Panc1 (cell line): ENCODE measurements at regions not wholly inside any gene's neighbourhood (a gene's known extent, or its start where the extent isn't known, plus 50 kb on each side); places are given as distances from the start of the nearest gene placed in this dataset.

ENCODE experiments used
- ATAC-seq: fragments of 200-7000 bp; cut with Tn5 transposase; 2 replicates; pipeline ENCODE4 v1.9.1; 2020; ENCODE audit warnings: mild to moderate bottlenecking, moderate library complexity
- BruUV-seq: library from RNA; stranded (reverse); fragments of 400-500 nt; replicated peaks from 2 replicates; lab custom pipeline; 2021; lab: Mats Ljungman, UMichigan
- CTCF ChIA-PET: fragments of 300-600 bp; sonication (Branson Sonifier 250); formaldehyde crosslinking; loops from one replicate; lab custom pipeline; 2022; ENCODE audit warnings: antibody characterized with exemption; lab: Charles Lee
- POLR2A ChIA-PET: fragments of 300-600 bp; sonication (Branson Sonifier 250); formaldehyde crosslinking; loops from one replicate; lab custom pipeline; 2022; ENCODE audit warnings: antibody characterized with exemption; lab: Charles Lee
- DNase-seq: peaks from one replicate; pipeline ENCODE4 v3.0.0-alpha.2; 2010; ENCODE audit warnings: low read depth, low spot score
- H3K27ac ChIP-seq: 2 replicates; pipeline ENCODE4 v1.5.1; 2011; ENCODE audit warnings: mild to moderate bottlenecking, low read length, inconsistent platforms
- H3K27me3 ChIP-seq: fragments of 200-500 bp; sonication (Bioruptor generic); 2 replicates; pipeline ENCODE4 v1.6.0; 2014; ENCODE audit warnings: low read length, inconsistent platforms; ENCODE audit not compliant: control insufficient read depth, insufficient read depth
- H3K36me3 ChIP-seq: fragments of 200-500 bp; sonication (Bioruptor generic); 2 replicates; pipeline ENCODE4 v1.5.1; 2014; ENCODE audit warnings: inconsistent platforms, mild to moderate bottlenecking, low read length, moderate library complexity; ENCODE audit not compliant: control insufficient read depth, insufficient read depth
- H3K4me1 ChIP-seq: 2 replicates; pipeline ENCODE4 v1.5.1; 2011; ENCODE audit warnings: inconsistent platforms, mild to moderate bottlenecking, low read length, moderate library complexity; ENCODE audit not compliant: control insufficient read depth, insufficient read depth
- H3K4me3 ChIP-seq, 2 experiments: 2 replicates each; pipeline ENCODE4 v1.5.1; 2011 to 2012; ENCODE audit warnings: low read depth in 2 of 2, low read length in 2 of 2, mild to moderate bottlenecking in 2 of 2, inconsistent platforms in 1 of 2, moderate library complexity in 1 of 2
- H3K9me3 ChIP-seq: fragments of 200-500 bp; sonication (Bioruptor generic); 2 replicates; pipeline ENCODE4 v1.5.1; 2014; ENCODE audit warnings: low read depth, mild to moderate bottlenecking, inconsistent platforms, low read length, moderate library complexity; ENCODE audit not compliant: control insufficient read depth, insufficient read depth
- CTCF ChIP-seq: fragments of 450-650 bp; IDR thresholded peaks from 2 replicates; pipeline ENCODE4 v1.5.1; 2017; ENCODE audit warnings: mild to moderate bottlenecking
- POLR2AphosphoS5 ChIP-seq: IDR thresholded peaks from 2 replicates; pipeline ENCODE4 v1.6.1; 2012; ENCODE audit warnings: mild to moderate bottlenecking, low read depth, low read length, moderate library complexity
- SIN3A ChIP-seq: IDR thresholded peaks from 2 replicates; pipeline ENCODE4 v1.6.1; 2012; ENCODE audit warnings: low read depth, mild to moderate bottlenecking, low read length, moderate library complexity, borderline replicate concordance; ENCODE audit not compliant: insufficient read depth
- TCF7L2 ChIP-seq: IDR thresholded peaks from 2 replicates; pipeline ENCODE4 v1.6.1; 2011; ENCODE audit warnings: mild to moderate bottlenecking, low read depth, low read length, inconsistent platforms
- in situ Hi-C: cut with HindIII; loops from 2 replicates; pipeline ENCODE4 v1.10.0; 2016; ENCODE audit warnings: low sequenced_read_pairs, low pct_unique_long_range_greater_than_20kb
- intact Hi-C: fragments of 100-400 bp; cut with micrococcal nuclease; formaldehyde crosslinking; loops from one replicate; pipeline ENCODE4 v1.10.0; 2022; ENCODE audit not compliant: unreplicated experiment
- TF ChIP-seq, protein P1 (sequence below), 2 experiments: IDR thresholded peaks; 2 replicates each; pipeline ENCODE4 v1.6.1; 2011 to 2012; ENCODE audit warnings: low read depth in 2 of 2, control low read depth in 1 of 2, low read length in 1 of 2, mild to moderate bottlenecking in 1 of 2, moderate library complexity in 1 of 2; ENCODE audit not compliant: insufficient read depth in 1 of 2

DNA sequence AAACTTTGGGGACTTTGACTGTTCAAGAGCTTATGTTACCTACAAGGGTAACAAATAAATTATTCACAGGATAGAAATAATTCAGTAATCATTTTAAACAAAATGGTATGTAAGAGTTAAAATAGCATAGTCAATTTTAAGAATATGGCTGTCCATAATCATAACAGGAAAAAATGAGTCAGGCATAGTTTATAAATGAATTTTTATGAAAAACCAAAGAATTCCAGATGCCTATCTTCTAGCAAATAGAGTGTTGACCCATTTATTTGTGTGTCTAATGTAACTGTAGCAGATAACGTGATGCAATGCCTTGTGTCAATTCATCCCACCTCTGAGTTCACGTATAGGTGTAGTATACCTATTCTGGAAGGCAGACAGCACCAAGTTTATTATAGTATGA is 169.7 kb upstream of the CDH9 start:
- CTCF ChIA-PET = no interaction called here
- TF ChIP-seq TCF7L2 = no peak
- TF ChIP-seq, protein P1, sequence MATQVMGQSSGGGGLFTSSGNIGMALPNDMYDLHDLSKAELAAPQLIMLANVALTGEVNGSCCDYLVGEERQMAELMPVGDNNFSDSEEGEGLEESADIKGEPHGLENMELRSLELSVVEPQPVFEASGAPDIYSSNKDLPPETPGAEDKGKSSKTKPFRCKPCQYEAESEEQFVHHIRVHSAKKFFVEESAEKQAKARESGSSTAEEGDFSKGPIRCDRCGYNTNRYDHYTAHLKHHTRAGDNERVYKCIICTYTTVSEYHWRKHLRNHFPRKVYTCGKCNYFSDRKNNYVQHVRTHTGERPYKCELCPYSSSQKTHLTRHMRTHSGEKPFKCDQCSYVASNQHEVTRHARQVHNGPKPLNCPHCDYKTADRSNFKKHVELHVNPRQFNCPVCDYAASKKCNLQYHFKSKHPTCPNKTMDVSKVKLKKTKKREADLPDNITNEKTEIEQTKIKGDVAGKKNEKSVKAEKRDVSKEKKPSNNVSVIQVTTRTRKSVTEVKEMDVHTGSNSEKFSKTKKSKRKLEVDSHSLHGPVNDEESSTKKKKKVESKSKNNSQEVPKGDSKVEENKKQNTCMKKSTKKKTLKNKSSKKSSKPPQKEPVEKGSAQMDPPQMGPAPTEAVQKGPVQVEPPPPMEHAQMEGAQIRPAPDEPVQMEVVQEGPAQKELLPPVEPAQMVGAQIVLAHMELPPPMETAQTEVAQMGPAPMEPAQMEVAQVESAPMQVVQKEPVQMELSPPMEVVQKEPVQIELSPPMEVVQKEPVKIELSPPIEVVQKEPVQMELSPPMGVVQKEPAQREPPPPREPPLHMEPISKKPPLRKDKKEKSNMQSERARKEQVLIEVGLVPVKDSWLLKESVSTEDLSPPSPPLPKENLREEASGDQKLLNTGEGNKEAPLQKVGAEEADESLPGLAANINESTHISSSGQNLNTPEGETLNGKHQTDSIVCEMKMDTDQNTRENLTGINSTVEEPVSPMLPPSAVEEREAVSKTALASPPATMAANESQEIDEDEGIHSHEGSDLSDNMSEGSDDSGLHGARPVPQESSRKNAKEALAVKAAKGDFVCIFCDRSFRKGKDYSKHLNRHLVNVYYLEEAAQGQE (IDR thresholded peaks at IDR 0.05; ENCODE audit: insufficient read depth in 1 of 2, low read depth in 2 of 2, low read length in 1 of 2) = no peak
- TF ChIP-seq POLR2AphosphoS5 = no peak
- TF ChIP-seq CTCF = no peak
- no peak for TF ChIP-seq SIN3A
- Histone ChIP-seq H3K27ac (no peak overlapping the region), H3K4me1 (no peaks in the 10 kb centered on the region), H3K27me3 (no peaks in the 10 kb centered on the region), H3K36me3 (no peaks in the 10 kb centered on the region), H3K9me3 (0 out of 2 replicates have a peak, but pooled peaks cover 6% of the 10 kb centered on the region), H3K4me3 (no peak overlapping the region)
- in situ Hi-C loops = no loop called here
- intact Hi-C loops = no loop called here
- DNase-seq (no peak), ATAC-seq (no peak)
- POLR2A ChIA-PET = no interaction called here
- BruUV-seq = no TSS peak

DNA sequence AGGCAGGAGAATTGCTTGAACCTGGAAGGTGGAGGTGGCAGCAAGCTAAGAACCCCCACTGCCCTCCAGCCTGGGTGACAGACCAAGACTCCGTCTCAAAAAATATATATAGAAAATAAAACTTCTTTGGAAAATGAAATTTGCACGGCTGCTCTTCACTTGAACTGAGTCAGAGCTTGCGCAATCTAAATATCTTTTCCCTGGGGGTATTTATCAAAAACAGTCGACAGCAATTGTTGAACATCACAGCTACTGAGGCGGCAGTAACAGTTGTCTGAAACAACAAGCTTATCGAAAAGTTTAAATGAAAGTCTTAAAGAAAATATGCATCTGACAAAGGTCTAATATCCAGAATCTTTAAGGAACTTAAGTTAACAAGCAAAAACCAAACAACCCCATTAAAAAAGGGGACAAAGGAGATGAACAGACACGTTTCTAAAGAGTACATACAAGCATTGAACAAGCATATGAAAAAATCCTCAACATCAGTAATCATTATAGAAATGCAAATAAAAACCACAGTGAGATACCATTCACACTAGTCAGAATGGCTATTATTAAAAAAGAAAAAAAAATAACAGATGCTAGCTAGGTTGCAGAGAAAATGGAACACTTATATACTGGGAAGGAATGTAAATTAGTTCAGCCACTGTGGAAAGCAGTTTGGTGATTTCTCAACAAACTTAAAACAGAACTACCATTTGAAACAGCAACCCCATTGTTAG is 153.6 kb upstream of the CDH9 start:
- ATAC-seq = no peak
- H3K4me3 ChIP-seq = no peak overlapping the region
- H3K27me3 ChIP-seq = no peaks in the 10 kb centered on the region
- no peaks in the 10 kb centered on the region for H3K9me3 ChIP-seq
- no TSS peak for BruUV-seq
- ChIA-PET CTCF (no interaction called here), POLR2A (no interaction called here)
- H3K4me1 ChIP-seq = no peaks in the 10 kb centered on the region
- no peak overlapping the region for H3K27ac ChIP-seq
- H3K36me3 ChIP-seq = no peaks in the 10 kb centered on the region
- in situ Hi-C loops = no loop called here
- intact Hi-C loops = no loop called here
- no peak for DNase-seq
- TF ChIP-seq CTCF = no peak
- TF ChIP-seq SIN3A = no peak
- TF ChIP-seq, protein P1 (IDR thresholded peaks at IDR 0.05; ENCODE audit: insufficient read depth in 1 of 2, low read depth in 2 of 2, low read length in 1 of 2) = no peak
- TF ChIP-seq TCF7L2 = no peak
- TF ChIP-seq POLR2AphosphoS5 = no peak
